ENCODE measurements at regions not wholly inside any gene's neighbourhood (a gene's known extent, or its start where the extent isn't known, plus 50 kb on each side); places are given as distances from the start of the nearest gene placed in this dataset.
"Not testable (repeated sequence)": the region's sequence is repeated elsewhere in the genome, so short reads cannot be mapped to it uniquely, and the experiment has no call there.

GRCh38 chr19:31445406-31445805 is 96.2 kb upstream of the TSHZ3 start:
- DNase-seq (ENCODE audit: low read depth, low spot score): no peak

DNA sequence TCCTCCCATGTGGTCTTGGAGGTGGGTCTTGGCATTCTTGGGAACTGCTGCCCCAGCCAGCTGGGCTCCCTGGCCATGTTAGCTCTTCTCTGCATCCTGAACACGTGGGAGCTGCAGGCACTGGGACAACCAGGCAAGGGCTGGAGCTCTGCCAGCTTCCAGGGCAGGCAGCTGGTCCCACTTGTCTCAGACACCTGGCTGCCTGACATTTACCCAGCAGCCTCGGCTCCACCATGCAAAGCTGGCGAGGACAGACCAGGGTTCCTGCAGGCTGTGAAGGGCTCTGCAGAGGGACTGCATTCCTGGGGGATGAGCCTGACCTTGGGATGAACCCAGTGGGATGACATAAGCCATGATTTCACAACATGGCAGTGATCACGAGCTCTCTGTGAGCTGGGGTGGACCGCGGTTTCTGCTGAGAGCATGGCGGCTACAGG is 99.0 kb upstream of the TSHZ3 start:
- peak; percentile 6 for DNase-seq (ENCODE audit: low read depth, low spot score)

GRCh38 chr19:31449379-31449778 is 100.1 kb upstream of the TSHZ3 start:
- no peak for DNase-seq (ENCODE audit: low read depth, low spot score)

DNA sequence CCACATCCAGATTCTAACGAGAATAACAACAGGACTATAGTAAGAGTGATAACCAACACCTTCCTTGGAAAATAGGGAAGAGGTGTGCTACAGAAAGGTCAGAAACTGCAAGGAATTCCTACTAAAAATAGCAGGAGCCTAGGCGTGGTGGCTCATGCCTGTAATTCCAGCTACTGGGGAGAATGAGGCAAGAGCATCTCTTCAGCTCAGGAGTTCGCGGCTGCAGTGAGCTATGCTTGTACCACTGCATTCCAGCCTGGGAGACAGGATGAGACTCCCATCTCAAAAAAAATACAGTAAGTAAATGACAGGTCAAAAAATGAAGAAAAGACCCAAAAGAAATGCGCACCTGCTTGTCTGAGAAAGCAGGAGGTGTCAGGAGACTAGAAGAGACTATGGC is 101.5 kb upstream of the TSHZ3 start:
- DNase-seq (ENCODE audit: low read depth, low spot score): no peak

GRCh38 chr19:31451686-31452330 is 102.6 kb upstream of the TSHZ3 start:
- DNase-seq (ENCODE audit: low read depth, low spot score): no peak

DNA sequence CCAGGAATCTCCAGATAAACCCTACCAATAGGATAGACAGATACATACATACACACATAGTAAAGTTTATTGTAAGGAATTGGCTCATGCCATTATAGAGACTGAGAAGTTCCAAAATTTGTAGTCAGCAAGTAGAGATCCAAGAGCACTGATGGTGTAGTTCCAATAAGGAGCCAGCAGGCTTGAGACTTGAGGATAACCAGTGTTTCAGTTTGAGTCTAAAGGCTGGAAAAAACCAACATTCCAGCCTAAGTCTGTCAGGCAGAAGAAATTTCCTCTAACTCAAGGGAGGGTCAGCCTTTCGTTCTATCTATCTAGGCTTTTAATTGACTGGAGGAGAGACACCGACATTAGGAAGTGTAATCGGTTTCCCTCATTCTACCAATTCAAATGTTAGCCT is 110.2 kb upstream of the TSHZ3 start:
- no peak for DNase-seq (ENCODE audit: low read depth, low spot score)

- no peak for DNase-seq (ENCODE audit: low read depth, low spot score)
Observed at GRCh38 chr19:31461814-31462539, 112.7 kb upstream of the TSHZ3 start.

DNA sequence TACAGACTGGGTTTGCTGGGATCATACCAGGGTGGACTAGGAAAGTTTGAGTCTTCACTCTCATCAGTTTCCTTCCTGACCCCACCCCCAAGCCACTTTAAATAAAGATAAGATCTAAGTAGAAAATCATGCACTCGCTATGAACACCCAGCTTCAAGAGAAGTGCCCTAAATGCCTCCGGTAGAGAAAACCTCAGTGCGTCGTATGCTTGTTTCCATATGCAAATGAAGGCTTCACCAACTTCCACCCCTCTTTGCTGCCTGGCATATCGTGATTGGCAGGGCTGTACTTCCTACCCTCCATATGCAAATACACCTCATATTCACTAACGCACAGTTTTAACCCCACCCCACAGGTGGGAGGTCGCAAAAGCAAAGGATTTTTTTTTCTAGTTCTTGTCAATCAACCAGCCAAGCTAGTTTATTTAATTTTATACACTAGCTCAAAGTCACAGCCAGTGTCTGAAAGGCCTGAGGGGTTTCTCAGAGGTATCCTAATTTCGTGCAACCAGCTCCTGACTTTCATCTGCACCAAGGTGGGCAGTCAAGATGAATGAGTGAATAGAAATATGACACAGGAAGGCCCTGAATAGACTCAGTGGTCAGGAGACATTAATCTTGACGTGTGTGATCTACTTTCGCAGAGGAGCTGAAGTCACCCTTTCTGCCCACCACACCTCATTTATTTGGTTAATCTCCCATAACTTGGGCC is 121.1 kb upstream of the TSHZ3 start:
- no peak for DNase-seq (ENCODE audit: low read depth, low spot score)

DNA sequence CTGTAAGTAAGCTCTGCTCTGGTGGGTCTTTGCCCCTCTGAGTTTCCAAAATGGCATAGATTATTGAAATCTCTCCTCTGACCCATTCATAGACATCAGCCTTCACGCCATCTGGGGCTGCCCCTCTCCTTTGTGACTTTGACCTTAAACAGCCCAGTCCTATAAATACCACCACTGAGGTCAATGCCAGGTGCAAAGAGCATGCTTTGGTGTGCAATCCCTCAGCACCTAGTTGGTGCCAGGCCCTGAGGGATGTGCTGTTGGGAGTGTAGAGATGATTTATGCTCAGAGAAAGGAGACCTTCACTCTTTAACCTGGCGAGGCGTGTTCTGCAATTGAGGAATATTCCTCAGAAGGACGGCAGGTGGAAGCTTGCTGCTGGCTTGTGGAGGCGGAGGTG is 121.7 kb upstream of the TSHZ3 start:
- no peak for DNase-seq (ENCODE audit: low read depth, low spot score)

GRCh38 chr19:31478241-31478640 is 129.0 kb upstream of the TSHZ3 start:
- DNase-seq (ENCODE audit: low read depth, low spot score): no peak

DNA sequence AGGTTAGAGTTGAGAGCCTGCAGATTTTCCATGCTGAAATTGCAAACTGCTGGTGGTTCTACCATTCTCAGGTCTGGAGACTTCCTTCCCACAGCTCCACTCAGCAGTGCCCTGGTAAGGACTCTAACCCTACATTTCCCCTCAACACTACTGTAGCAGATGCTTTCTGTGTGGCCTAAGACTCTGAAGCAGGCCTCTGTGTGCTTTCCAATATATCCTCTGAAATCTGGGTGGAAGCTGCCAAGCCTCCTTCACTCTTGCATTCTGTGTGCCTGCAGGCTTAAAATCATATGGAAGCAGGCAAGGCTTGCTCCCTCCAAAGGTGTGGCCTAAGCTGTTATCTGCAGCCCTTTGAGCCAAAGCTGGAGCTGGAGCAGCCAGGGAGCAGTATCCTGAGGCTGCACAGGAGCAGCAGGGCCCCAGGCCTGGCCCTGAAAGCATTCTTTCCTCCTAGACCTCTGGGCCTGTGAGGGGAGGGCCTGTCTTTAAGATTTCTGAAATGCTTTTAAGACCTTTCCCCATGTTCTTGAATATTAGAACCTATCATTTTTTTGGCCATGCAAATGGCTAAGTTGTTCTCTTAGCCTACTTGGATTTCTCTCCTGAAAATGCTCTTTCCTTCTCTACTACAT is 134.1 kb upstream of the TSHZ3 start:
- no peak for DNase-seq (ENCODE audit: low read depth, low spot score)

- not testable (repeated sequence) for DNase-seq (ENCODE audit: low read depth, low spot score)
Observed at GRCh38 chr19:31484858-31485410, 135.7 kb upstream of the TSHZ3 start.

GRCh38 chr19:31485472-31485871 is 136.2 kb upstream of the TSHZ3 start:
- no peak for DNase-seq (ENCODE audit: low read depth, low spot score)

DNA sequence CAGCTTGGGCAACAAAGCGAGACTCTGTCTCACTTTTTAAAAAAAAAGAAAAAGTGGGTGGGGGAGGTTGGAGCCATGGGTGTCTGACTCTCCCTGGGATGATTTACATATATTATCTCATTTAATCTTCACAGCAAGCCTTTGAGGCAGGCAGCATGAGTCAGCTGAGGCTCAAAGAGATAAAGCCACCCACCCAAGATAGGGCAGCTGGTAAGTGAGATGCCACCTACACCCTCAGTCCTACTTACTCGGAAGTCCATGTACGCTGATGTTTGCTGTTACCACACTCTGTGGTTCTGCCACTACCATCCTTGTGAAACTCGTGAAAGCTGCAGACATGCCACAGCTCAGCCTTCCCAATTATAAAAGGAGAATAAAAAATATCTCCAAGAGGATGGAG is 142.0 kb upstream of the TSHZ3 start:
- DNase-seq (ENCODE audit: low read depth, low spot score): no peak

DNA sequence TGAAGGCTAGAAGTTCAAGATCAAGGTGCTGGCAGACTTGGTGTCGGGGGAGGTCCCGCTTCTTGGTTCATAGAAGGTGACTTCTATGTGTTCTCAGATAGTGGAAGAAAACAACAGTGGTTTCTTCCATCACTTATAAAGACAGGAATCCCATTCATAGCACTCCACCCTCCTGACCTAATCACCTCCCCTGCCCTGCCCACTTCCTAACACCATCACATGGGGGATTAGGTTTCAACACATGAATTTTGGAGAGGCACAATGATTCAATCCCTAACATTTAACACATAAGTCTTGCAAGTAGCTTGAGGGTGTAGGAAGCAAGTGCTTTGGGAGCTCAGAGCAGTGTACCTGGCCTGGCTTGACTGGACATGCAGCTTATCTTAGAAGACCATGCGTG is 142.8 kb upstream of the TSHZ3 start:
- no peak for DNase-seq (ENCODE audit: low read depth, low spot score)

GRCh38 chr19:31496076-31496475 is 146.8 kb upstream of the TSHZ3 start:
- DNase-seq (ENCODE audit: low read depth, low spot score): no peak

DNA sequence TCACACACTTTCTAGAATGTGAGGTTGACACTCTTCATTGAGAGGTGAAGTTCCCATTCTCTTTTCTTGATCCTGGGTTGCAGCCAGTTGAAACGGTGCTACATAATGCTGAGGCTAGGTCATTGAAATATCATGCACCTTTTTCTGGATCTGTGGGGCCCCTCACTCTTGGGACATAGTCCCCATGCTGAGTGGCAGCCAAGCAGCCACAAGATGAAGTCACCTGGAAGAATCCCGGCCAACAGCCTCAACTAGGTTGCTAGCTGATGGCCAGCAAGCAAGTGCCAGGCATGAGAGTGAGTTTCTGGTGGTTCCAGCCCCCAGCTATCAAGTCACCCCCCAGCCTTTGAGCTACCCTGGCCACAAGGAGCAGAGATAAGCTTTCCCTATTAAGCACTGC is 148.5 kb upstream of the TSHZ3 start:
- DNase-seq (ENCODE audit: low read depth, low spot score): no peak

DNA sequence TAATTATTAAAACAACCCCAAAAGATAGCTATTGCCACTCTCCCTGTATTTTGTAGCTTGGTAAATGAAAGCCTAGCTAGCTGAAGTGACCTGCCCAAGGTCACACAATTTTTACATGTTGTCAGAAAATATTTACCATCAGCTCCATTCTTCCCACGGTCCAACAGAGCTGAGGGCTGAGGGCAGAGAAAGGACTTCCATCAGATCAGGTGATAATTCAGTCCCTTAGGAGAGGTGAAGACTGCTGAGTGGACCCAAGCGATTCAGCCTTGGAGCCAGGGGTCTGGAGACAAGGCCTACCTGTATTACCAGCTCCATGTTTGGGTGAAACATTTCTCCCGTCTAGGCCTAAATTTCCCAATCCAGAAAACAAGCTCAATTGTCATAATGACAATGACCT is 149.5 kb upstream of the TSHZ3 start:
- DNase-seq (ENCODE audit: low read depth, low spot score): no peak

- no peak for DNase-seq (ENCODE audit: low read depth, low spot score)
Observed at GRCh38 chr19:31499281-31500196, 150.3 kb upstream of the TSHZ3 start.

- DNase-seq (ENCODE audit: low read depth, low spot score): no peak
Observed at GRCh38 chr19:31500197-31500830, 151.1 kb upstream of the TSHZ3 start.

DNA sequence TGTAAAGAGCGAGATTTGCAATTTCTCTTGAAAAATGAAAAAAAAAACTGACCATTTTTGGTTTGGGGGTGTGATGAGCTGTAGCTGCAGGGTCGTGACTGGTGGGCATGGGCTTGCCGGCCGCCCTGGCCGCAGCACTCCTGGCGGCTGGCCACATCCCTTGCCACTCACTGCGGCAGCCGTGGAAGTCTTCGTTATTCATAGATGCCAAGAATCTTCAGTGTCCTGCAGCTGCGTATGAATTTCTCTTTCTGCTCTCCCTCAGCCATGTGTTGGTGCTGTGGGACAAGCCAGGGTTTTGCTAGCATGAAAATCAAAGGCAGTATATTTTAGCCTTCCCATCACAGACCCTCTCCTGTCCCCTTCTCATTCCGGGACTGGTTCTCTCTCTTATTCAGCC is 151.7 kb upstream of the TSHZ3 start:
- DNase-seq (ENCODE audit: low read depth, low spot score): no peak
